Renal cortical epithelial cell (primary cell): ENCODE measurements at regions not wholly inside any gene's neighbourhood (a gene's known extent, or its start where the extent isn't known, plus 50 kb on each side); places are given as distances from the start of the nearest gene placed in this dataset.

Experiments
- DNase-seq: peaks from one replicate; pipeline ENCODE4 v3.0.0-alpha.2; 2011; ENCODE audit warnings: low read depth

- DNase-seq = no peak
Observed at GRCh38 chr18:6609666-6610264, 119.8 kb upstream of the ARHGAP28 start.

DNA sequence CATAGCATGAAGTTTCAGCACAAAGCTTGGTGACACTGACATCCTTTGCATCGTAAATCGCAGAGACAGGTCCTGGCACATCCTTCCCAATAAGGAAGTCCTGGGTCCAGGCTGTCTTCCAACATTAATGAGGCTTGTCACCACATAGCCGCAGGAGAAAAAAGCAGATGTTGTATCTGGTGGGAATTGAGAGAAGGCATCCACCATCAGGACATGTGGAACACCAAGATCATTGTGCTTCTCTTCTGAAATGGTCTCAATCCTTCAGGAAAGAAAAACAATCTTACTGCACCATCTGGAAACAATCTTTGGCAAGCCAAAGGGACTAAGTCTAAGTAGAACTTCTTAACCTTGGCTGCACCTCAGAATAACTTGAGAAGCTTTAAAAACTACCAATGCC, 119.0 kb upstream of the ARHGAP28 start:
- DNase-seq = no peak

- DNase-seq = no peak
Observed at GRCh38 chr18:6613581-6613980, 115.9 kb upstream of the ARHGAP28 start.

DNA sequence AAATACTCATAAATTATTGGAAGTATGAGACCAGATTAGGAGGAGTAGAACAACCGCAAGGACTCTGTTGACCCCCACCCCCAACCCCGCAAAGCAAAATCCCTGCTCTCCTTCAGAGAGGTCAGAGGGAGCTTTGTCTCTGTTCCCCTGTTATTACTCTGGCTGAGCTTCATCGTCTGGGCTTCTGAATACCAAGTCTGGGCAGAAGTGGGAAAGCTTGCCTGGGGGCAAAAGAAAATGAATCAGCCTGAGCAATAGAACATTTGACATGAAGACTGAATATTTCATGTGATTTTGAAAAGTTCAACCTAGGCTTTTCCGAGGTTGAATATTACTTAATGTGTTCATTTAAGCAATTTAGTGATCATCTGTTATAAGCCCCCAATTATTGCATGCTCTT, 114.6 kb upstream of the ARHGAP28 start:
- no peak for DNase-seq

DNA sequence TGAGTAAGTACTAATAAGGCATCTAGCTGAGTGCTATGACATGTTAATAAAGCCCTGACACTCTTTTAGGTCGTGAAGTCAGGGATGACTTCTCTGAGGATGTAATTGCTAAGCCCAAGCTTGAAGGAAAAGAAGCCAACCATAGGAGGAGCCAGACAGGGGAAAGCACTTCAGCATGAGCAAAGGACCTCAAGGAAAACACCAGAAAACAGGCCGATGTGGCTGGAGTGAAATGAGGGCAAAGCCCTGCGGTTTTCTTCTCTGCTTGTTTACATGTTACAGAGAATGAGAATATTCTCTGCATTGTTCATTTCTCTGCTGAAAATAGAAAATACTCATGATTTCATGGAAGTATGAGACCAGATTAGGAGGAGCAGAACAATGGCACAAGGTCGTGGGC, 112.5 kb upstream of the ARHGAP28 start:
- DNase-seq = no peak

DNA sequence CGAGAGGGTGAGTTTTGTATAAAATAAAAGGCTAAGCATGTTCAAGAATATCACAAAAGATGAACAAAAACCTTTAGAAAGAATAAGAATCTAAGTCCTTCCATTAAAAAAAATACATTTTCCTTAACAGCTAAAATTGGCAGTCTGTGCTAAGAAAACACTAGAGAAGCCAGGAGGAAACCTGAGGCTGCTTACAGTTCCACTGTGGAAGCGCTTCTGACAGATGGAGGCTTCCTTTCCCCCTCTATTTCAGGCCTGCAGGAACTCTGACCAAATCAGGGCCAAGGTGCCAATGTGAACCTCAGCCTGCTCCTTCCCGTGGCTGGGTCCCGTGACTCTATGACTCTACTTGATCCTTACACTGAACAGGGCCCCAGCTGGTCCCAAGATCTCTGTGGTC, 108.1 kb upstream of the ARHGAP28 start:
- DNase-seq = no peak

DNA sequence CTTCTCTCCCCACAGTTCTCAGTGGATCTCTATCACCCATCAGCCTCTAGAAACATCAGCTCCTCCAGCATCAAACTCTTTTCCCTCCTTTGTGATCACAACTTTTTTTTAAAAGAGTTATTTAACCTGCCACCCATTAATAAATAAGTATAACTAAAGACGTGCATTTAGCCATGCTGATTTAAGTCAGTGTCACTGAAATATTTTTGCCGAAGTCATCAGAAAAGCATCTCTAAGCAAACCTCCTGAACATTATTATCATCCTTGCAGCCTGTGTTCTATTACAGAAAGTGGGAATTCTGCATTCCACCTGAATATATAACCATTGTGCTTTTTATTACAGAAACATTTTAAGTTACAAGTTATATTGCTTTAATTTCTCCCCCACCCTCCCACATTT, 106.2 kb upstream of the ARHGAP28 start:
- DNase-seq = no peak

DNA sequence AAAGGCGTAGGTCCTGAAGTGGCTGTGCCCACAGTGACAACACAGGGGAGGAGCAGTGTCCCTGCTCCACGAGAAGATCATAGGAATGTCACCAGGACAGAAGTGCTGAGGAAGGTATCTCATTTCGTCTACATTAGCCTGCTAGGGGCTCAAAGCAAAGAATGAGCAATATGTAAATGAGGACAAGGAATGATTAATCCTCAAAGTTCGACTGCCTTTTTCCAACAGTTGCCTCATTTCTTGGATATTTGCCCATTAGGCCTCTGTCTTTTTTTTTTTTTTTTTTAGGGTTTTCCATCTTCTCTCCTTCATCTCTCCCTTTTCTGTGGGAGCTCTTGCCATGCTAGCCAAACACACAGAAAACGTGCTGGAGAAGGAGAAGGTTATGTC, 105.2 kb upstream of the ARHGAP28 start:
- DNase-seq = peak; percentile 73

DNA sequence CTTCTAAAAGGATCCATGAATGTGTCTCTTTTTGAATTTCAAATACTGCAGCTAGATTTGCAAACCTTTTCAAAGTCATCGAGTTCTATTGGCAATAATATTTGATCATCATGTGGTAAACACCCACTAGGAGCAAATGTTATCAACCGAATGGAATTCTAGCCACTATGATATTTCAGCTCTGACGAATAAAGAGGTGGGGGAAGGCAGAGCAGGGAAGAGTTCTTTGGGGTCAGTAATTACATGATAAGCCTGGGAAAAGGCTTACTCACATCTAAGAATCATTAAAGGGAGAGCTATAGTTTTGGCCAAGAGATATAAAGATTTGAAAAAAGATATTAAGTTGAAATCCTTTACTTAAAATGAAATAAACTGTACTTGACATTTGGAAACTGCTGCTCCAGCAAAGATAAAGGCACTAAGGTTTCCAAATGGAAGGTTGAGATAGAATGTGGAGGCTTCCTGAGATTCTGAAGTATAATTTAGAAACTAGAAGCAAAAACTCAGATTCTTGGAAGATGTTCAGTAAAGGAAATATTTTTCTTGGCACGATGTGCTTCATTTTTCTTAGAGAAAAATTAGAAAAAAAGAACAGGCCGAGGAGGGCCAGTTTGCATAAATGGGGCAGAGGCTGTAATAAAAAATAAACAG, 104.7 kb upstream of the ARHGAP28 start:
- no peak for DNase-seq

- no peak for DNase-seq
Observed at GRCh38 chr18:6625481-6625880, 104.0 kb upstream of the ARHGAP28 start.

DNA sequence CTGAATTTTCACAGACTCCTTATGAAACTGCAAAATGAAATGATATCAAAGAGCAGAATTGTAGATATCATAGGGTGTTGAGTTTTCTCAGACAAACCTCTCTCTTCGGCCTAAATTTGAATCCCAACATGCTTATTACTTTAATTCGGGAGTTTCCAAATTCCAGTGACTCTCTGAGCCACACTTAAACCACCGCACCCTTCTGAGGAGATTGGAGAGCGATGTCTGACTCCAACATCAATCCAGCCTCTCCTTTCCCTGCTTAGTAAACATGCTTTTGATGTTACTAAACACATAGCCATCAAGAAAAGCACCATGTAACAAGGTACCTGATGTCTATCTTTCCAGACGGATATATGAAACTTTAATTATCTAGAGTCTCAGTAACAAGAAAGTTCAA, 103.1 kb upstream of the ARHGAP28 start:
- DNase-seq = no peak

DNA sequence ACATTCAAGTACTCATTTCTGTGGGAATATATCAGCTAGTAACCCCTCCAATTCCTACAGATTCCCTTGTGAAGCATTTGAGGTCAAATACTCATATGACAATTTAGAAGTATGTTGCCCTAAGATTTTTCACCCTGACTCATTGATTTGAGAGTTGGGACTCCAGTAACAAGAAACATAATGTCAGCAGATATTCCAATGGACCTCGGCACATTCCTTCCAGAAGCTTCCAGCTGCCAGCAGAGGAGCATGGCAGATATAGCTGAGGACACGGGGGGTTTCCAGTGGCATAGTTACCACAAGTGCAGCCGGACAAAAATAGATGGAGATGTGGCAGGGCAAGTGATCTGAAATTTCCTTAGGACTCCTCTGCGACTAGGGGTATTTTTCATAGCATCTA, 101.9 kb upstream of the ARHGAP28 start:
- DNase-seq = no peak

DNA sequence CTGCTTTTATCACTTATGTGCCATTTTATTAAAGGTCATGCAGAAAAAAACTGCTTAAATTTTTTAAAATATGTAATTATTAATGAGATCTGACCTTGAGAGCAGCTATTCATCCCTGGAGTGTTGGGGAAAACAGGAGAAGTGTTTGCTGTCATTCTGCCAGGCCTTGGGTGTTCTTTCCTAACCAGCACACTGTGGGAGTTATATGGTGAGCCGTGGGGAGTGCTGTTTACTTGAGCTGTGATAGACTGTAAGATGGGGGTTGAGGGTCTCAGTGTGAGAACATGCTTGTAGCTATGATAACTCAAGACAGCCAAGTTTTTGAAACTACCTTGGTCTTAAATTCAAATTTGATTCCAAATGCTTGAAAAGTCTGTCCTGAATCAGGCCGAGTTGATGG, 101.3 kb upstream of the ARHGAP28 start:
- DNase-seq = no peak

GRCh38 chr18:6629635-6630140, 99.8 kb upstream of the ARHGAP28 start:
- peak; percentile 6 for DNase-seq

- DNase-seq = no peak
Observed at GRCh38 chr18:6633310-6633709, 96.2 kb upstream of the ARHGAP28 start.

DNA sequence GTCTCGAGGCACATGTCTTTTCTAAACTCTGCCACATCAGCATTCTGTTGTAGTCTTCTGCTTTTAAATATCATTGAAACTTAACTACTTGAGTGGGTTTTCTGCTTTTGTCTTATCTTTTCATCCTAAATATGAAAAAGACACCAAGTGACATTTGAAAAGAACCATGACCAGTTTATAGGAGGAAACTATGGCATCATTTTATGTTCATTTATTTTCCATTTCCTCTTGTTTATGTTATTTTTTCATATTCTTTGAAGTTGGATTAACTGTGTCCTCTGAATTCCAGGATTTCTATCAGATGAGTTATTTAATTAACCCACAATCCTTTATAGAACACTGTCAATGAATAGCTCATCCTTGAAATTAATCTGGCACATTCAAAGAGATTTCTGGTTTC, 93.4 kb upstream of the ARHGAP28 start:
- DNase-seq = no peak

GRCh38 chr18:6638447-6638846, 91.1 kb upstream of the ARHGAP28 start:
- DNase-seq = no peak

- no peak for DNase-seq
Observed at GRCh38 chr18:6639305-6639704, 90.2 kb upstream of the ARHGAP28 start.

DNA sequence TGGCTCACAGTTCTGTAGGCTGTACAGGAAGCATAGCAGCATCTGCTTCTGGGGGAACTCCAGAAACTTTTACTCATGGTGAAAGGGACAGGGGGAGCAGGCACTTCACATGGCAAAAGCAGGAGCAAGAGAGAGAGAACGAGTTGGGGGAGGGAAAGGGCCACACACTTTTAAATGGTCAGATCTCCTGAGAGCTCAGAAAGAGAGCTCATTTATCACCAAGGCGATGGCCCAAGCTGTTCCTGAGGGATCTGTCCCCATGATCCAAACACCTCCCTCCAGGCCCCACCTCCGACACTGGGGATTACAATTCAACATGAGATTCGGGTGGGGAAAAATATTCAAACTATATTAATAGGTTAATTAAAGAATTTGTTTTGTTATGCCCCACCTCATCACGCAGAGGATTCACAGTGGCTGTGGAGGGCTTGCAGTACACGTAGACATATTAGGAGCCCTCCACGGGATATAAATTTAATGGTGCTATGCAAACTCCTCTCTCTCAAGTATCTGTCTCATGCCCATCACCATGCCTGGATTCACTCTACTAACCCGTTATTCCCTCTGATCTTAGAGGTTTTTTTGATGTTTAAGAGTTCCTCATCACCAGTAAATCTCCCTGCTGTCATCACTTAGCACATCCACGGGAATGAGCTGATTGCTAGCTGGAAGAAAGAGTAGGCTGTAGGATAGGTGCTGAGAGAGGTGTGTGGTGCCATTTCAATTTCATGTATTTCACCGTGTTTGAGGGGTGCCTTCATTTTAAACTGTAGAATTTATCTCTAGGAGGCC, 84.5 kb upstream of the ARHGAP28 start:
- no peak for DNase-seq

DNA sequence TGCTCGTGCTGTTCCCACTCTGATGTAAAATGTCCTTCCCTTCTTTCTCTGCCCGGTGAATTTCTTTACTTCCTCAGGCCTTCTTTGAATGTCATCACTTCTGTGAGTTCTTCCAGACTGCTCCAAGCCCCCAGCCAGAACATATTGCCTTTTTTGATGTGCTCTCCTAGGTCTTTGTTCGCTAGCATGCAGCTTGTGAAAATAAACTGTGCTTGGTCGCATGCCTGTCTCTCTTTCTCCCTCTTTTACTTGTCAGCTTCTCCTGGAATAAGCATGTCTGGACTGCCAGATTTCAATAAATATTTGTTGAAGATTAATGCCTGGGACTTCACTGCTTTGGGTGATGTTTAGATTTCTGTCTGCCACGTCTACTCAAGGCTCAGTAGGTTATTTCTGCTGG, 82.7 kb upstream of the ARHGAP28 start:
- DNase-seq = no peak

DNA sequence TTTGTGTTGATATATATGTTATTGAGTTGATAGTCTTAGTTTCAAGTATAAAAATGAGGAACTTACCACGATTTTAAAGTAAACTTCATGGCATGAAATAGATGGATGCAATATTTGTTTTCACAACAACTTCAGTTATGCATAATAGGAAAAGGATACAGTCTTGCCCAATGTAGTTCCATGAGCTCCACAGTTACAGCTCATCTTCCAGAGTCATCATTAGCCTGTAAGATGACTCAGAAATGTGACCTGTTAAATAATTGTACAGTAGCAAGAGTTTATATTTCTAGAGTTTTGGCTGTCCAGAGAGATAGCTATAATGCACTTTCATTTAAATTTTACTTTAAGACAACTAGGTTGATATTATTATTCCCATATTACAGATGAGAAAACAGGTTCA, 80.9 kb upstream of the ARHGAP28 start:
- no peak for DNase-seq

DNA sequence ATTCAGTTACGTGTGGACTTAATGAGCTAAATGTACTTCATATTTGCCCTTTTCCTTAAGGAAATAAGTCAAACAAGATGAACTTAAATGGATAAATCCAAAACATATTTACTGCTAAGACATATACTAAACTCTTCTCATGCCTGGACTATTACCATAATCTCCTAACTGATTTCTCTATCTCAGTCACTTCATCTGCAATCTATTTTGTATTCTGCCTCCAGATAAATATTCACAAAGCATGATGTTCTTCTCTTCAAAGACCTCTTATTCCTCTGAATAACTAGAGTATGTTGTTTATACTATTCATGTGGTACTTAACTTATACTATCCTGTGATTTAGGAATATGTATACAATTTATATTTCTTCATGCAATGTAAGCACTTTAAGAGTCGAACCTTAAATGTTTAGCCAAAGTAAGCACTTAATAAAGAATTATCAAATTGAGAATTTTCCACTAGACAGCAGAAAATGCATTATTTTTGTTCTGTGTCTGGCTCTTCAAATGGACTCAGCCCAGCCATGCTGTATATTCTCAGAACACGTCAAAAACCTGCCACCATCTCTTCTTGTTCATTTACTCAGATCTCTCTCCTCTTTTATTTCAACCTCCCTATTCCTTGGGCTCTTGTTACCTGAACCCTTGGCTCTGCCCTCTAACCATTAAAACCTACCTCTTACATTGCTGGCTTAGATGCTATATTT, 79.9 kb upstream of the ARHGAP28 start:
- no peak for DNase-seq

DNA sequence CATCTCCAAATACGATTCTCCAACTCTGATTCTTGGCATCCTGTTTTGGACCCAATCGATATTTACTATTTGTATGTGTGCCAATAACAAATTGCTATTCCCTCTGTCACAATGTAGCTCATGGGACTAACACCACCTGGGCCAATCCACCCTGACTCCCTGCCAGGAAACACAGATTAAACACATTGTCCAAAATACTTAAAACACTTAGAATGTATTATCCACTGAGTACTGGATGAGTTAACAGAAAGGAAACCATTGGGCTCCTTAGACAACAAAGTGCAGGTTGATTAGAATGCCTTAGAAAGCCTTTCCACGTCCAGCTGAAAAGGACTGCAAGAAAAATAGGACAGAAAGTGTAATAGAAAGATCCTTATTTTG, 79.4 kb upstream of the ARHGAP28 start:
- DNase-seq = no peak
